HG02981 (cell line): ENCODE measurements at regions not wholly inside any gene's neighbourhood (a gene's known extent, or its start where the extent isn't known, plus 50 kb on each side); places are given as distances from the start of the nearest gene placed in this dataset.

Experiments used
- ATAC-seq: cut with Tn5 transposase; IDR thresholded peaks from one replicate; pipeline ENCODE4 v1.9.1; 2021; ENCODE audit warnings: mild to moderate bottlenecking, moderate library complexity; ENCODE audit not compliant: unreplicated experiment

DNA sequence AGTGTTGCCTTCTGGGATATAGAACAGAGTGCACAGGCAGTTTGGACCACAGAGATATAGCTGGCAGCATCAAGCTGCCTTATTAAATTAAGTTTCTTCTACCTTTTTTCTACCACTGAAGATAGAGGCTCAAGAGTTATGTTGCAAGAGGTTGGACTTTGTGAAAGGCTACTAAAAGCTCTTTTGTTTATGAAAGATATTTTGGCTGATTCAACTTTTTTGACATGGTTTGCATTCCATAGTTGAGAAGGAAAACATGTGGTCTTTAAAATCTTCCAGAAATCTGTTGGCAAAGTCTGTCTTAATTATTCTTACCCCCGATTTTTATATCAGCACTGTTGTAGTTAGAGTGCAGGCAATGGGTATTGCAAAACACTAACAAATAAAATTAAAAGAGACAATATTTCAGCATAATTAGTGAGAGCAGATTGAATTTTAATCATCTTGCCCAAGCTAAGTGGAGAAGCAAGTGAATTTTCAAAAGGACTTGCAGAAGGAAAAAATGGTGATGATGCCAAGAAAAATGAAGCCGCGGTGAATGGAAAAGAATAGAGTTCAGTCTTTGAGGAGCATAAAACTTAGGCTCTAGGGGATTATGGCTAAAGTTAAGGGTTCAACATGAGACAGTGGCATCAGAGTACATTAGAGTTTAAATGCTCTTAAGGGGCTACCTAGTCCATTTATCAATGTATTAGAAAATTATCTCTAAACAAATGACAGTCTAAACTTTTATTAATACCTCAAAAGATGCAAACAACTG is 450.9 kb upstream of the CNTNAP2 start:
- no peak for ATAC-seq

DNA sequence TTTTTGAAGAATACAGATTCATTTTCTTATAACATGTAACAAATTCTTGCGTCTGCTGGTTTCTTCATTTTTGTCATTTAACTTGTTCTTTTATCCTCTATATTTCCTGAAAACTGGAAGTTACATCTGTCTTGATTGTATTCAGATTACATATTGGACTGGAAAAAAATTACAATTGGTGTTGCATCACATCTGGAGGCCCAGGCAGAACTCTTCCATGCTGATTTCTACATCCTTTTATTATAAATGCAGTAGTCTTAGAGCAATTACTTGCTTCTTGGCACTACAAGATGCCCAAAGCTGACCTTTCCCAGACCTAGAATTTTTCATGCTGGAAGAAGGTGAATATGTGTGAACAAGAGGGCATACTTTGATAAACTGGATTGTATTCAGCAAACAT is 460.9 kb upstream of the CNTNAP2 start:
- ATAC-seq, result no peak

DNA sequence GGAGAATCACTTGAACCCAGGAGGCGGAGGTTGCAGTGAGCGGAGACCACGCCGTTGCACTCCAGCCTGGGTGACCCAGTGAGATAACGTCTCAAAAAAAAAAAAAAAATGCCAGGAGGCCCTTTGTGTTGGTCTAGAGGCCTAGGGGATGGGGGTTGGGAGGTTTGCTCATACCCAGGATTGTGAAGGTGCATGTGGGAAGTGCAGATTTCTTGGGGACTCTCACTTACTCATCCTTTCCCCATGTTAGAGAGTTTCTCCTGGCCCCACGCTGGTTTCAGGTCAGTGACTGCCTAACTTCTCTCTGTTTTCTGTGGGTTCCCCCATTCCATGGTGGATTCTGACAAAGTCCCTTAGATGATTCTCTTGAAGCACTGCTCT is 471.5 kb upstream of the CNTNAP2 start:
- no peak for ATAC-seq

DNA sequence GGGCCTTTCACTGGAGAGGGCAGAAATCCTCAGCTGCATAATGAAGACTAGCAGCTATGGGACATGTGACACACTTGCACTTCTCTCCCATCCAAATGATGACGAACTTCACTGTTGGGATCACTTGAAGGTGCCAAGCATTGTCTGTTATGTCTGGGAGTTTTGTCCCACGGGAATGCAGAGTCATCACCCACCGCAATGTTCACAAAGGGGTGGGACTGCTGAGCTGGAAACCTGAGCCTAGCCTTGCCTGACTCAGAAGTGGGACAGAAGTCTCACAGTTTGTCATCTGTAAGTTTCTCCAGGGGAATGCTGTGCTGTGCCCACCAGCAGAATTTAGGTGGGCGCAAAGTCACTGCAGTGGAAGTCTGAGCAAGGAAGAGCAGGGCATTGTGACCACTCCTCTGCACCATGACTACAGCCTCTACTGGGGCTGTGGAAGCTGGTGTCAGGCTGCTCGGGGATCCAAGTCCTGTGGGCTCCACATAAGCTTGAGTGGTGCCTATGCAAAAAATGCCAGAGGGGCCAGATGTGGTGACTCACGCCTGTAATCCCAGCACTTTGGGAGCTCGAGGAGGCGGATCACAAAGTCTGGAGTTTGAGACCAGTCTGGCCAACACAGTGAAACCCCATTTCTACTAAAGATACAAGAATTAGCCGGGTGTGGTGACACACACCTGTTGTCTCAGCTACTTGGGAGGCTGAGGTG is 472.0 kb upstream of the CNTNAP2 start:
- no peak for ATAC-seq

DNA sequence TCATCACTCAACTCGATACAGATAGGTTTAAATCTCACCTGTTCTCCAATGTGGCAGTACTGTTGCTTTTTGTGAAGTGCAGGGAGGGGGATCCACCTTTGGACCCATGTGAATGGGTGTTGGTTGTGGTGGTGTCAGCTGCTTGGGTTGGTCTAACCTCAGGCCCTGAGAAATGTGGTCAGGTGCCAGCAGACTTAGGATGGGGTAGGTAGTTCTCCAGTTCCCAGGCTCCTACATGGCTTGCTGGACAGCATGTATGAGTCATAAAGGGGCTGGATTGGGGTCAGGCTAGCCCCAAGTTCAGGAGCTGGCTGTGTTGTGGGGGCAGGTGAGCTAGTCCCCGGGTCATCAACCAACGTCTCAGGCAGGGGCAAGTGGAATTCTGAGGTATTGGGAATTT is 472.6 kb upstream of the CNTNAP2 start:
- no peak for ATAC-seq

DNA sequence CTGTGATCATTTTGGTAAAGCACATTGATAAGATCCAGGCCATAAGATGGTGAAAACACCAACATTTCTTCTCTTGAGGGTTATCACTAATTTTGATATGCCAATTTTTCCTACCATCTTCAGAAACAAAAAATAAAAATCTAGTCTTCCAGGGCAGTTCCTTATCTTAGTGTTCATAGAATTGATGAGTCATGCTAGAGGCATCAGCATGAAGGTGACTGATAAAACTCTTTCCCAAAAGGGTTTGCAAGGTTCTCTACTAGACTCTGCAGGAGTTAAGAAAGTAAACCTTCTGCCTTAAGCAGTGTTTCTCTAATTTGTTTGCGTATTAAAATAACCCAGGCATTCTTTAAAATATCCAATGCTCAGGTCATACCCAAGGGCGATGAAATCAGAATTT is 483.1 kb upstream of the CNTNAP2 start:
- no peak for ATAC-seq

DNA sequence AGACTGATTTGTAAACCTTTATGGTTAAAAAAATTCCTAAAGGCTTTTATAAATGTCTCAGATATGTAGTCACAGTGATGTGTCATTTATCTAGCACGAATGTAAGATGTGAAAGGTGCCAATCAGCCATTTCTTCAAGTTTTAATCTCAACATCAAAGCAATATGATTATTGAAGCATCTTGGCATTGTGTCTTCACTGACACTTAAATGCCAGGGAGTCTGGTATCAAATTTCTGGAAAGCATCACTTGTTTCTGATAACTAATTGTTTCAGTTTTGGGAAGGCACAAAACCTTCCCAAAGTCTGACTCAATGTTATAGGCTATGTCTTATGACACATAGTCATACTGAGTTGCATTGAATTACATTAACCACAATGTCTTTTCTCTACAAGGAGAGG is 492.0 kb upstream of the CNTNAP2 start:
- ATAC-seq, result no peak

DNA sequence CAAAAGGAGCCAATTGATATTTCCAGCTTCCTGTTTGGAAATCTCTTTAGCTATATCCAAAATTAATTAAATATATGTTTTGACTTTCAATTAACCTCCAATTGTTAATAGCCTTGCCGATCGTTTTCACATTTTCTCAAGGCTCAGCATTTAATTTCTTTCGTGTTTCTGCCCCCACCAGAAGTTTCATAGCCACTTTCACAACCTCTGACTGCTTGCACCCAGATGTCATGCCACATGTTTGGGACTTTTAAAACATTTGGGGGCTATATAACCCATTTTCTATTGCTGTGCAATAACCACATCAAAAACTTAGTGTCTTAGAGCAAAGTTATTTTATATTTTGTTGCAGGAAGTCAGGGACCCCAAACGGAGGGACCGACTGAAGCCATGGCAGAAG is 510.6 kb upstream of the CNTNAP2 start:
- no peak for ATAC-seq

DNA sequence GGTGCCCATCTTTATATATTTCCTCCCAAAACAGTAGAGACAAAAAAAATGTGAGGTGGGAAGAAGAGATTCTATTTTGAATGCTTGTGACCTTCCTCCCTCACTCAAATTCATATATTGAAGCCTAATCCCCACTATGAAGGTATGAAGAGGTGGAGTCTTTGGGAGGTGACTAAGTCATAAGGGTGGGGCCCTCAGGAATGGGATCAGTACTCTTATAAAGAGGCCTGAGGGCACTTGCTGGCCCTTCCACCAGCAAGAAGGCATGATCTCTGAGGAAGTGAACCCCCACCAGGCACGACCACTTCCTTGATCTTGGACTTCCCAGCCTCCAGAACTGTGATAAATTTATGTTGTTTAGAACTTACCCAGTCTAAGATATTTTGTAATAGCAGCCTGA is 517.2 kb upstream of the CNTNAP2 start:
- ATAC-seq, result no peak

DNA sequence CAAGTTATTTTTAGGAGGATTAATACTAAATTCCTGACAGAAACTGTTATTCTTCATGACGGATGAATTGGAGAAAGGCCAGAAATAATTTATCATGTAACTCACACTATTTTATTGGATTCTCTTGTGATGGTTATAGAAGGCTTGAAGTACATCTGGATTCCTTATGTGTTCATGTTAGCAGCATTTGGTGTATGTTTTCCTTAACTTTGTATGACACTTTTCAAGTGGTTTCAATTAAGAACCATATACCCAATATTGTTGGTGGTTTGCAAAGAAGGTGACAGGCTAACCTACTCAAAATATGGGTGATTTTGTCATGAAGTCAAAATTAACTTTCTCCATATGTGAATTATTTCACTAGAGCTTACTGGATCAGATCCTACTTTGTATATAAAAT is 532.2 kb upstream of the CNTNAP2 start:
- no peak for ATAC-seq

DNA sequence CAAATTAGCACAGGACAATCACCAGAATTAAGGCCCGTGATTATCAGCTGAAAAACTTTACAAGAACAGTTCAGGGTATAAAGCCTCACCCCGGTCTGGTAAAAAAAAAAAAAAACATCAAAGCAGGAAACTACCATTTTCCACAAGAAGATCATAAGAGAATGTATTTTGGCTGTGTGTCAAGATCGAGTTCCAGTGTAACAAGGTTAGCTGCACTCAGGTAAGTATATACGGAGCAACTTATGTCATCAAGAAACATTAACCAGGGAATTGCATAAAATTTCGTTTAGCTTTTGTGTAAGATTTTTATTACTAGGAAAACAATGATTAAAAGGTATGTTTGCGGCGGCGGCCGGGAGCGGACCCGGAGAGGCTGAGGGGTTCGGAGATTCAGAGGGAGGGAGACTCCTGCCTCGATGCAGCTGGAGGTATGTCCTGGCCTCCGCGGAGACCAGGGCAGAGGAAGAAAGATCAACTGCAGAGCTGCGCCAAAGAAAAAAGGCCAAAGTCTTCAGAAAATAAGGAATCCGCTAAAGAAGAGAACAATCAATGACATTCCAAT is 533.8 kb upstream of the CNTNAP2 start:
- ATAC-seq, result no peak

DNA sequence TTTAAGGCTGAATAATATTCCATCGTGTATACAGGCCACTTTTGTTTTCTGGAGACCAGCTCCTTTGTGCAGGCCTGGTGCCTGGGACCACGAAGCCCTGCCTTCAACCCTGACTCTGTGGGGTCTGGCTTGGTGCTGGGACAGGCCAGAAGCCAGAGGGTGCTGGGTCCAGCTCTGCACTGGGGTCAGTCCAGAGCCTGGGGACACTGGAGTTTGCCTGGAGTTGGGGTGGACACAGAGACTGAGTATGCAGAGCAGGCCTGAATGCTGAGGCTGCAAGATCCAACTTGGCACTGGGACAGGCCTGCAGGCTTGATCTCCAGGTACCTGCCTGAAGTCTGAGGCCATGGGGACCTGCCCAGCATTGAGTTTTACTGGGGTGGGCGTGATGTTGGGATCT is 558.8 kb upstream of the CNTNAP2 start:
- ATAC-seq, result no peak

DNA sequence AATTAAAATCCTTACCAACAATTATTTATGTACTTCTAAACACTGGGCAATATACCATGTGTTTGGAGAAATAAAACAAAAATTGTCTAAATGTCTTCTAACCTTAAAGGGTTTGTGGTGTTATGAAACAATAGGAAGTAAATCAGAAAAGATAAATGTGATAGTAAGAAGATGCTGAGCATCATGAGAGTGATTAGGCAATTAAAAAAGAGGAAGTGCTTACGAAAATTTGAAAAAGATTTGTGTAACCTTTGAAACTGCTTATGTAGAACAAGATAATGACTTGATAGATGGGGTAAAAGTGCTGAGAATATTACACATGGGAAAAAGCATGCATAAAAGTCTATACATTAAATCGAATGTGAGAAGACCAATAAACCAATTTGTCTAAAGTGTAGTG is 573.4 kb upstream of the CNTNAP2 start:
- ATAC-seq, result no peak

DNA sequence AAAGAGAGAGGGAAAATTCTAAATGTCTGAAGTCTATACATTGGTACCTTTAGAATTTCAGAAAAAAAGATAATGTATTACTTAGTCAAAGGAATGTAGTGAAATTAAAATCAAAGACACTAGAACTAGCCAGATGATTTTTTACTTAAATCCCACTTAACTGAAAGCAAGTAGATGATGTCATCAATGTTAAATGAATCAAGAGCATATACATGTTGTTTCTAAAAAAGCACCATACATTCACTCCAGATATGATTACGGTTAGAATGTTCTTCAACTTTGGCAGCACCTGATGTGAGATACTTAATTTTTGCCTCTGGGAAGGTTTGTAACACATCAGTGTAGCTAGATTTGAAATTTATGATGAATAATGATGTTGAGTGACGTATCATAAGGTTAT is 576.7 kb upstream of the CNTNAP2 start:
- ATAC-seq, result no peak

DNA sequence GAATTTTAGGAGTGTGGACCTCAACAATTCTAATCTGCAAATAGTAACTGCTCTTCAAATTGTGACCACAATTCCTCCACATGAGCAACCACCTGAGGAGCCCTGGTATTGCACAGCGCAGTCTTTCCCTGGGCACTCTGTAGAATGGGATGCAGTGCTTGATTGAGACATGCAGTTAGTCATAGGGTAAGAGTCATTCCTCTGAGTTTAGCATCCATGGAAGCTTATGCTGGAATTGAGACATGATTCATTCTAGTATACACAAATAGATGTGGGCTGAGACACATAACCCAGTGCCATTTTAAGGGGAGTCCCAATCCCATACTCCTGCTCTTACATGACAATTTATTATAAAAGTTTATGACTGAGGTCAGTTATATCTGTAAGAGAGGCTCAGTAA is 582.3 kb upstream of the CNTNAP2 start:
- no peak for ATAC-seq

DNA sequence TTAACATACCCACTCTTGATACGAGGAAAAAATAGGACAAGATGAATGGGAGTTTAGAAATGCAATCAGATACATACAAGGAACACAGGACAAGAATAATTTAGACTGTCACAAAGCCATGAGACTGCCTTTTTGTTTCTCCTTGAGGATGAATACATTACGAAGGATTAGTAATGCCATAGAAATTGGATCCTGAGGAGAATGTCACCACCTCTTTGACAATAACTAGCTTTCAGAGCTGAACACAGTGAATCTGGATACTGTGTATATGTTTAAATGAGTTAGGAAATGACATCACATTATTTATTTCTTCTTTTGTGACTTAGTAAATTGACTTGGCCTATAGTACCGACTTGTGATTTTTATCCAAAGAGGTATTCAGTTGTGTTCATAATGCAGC is 596.3 kb upstream of the CNTNAP2 start:
- no peak for ATAC-seq

DNA sequence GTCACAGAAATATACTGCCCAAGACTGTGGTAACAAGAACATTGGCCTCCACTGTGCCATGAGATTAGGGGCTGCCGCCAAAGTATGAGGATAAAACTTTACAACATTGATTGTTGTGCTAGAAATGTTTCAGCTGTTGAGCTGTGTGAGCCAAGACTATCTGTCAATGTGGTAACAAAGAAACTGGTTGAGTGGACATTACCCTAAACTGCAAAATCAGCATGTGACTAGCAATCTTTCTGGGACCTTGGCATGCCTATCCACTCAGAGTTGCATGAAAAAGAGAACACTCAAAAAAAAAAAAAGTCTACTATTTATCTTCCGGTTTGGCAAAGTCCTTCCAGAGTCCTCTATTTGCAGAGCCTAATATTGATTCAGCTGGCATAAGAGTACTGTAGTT is 605.6 kb upstream of the CNTNAP2 start:
- ATAC-seq, result no peak

DNA sequence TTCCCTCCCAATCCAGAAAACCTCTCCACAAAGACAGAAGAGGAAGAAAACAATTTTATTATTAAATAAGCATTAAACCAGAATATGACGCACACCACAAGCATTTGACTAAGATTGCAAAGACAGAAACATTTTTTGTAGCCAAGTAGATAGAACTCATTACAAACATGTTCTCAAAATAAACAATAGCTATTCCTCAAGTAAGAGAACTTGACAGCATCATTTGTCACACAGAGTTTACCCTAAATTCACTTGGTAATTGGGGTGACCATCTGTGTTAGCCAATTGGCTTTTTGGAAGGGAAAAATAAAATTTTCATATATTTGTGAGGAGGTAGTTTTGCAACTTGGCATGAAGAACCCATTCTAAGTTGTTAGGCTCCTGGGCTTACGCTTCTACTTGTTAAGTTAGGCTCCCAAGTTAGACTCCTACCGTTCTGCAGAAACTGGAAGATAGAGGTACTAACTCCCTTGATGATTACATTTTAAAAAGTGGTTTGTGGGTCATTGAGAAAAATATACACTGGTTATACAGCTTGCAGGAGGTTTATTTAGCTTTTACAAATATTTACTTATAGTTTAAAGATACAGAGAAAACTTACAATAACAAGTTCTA is 618.6 kb upstream of the CNTNAP2 start:
- no peak for ATAC-seq

DNA sequence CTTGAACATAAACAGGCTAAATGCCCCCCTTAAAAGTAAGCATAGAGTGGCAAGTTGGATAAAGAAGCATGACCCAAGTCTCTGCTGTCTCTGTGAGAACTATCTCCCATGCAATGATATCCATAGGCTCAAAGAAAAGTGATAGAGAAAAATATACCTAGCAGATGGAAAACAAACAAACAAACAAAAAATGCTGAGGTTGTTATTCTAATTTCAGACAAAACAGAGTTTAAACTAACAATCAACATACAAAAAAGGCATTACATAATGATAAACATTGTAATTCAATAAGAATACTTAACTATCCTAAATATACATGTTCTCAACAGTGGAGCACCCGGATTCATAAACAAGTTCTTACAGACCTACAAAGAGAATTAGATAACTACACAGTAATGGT is 626.2 kb upstream of the CNTNAP2 start:
- no peak for ATAC-seq

DNA sequence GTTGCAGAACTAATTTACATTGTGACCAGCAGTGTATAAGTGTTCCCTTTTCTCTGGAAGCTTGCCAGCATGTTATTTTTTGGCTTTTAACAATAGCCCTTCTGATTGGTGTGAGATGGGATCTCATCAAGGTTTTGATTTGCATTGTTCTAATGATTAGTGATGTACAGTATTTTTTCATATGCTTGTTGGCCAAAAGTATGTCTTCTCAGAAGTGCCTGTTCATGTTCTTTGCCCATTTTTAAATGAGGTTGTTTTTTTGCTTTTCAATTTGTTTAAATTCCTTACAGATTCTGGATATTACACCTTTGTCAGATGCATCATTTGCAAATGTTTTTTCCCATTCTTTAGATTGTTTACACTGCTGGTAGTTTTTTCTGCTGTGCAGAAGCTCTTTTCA is 627.0 kb upstream of the CNTNAP2 start:
- ATAC-seq, result no peak

DNA sequence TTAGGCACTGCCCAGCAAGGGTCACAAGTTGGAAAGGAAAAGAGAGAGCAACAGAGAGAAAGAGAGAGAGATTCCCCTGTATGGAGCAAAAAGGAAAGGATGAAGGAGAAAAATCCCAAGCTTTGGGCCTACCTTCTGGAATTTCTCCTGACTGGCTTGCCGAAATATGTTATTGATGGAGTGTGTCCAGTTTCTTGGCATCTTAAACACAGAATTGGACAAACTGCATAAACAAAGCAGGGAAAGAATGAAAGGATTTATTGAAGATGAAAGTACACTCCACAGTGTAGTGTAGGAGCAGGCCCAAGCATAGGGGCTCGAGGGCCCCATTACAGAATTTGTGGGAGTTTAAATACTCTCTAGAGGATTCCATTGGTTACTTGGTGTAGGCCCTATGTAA is 627.8 kb upstream of the CNTNAP2 start:
- ATAC-seq, result no peak

DNA sequence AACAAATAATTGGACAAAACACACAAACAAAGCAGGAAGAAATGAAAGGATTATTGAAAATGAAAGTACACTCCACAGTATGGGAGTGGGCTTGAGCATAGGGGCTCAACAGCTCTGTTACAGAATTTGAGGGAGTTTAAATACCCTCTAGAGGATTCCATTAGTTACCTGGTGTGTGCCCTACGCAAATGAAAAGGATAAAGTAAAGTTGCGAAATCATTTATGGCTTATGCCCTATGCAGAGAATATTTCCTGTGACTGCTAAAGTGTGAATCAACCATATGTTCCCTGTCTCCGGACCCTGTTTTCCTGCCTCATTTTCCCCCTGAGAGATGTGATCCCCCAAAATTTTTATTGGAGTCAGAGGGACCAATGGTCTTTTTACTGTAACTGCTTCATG is 634.6 kb upstream of the CNTNAP2 start:
- no peak for ATAC-seq
